Heart left ventricle (tissue), 13 donors: ENCODE measurements at regions not wholly inside any gene's neighbourhood (a gene's known extent, or its start where the extent isn't known, plus 50 kb on each side); places are given as distances from the start of the nearest gene placed in this dataset.

Experiments used
- CTCF ChIP-seq, 12 donors: fragments of 200-600 bp; sonication (generic) in 4 of 12; IDR thresholded peaks; one replicate each; pipeline versions ENCODE4 v1.5.0 to v1.8.0; 2018 to 2022; ENCODE audit warnings: antibody characterized with exemption in 12 of 12, mild to moderate bottlenecking in 5 of 12
- POLR2A ChIP-seq, 2 donors: fragments of 450-650 bp; IDR thresholded peaks; one replicate each; pipeline ENCODE4 v1.6.1; 2017; ENCODE audit warnings: antibody characterized with exemption in 2 of 2, mild to moderate bottlenecking in 2 of 2, moderate library complexity in 2 of 2
- donor health status: ischemic (EF 13 %, LVEDD 7.1; RV severe dilation, severe dysfunction).
- donor health status: DM: no; HTN: yes; CAD: no.
- donor health status: DM: no; HTN: no; CAD: no.
- donor health status: ischemic (EF 25% LVEDD 6.9; RV normal size, moderate dysfunction).
- donor health status: ischemic (EF 25% LVEDD 5.7; RV mildly dilated, moderate dysfunction).
- donor health status: ischemic (EF 35%, LVEDD 5.7; RV mildly dilated, moderate dysfunction).
- donor health status: nonischemic (EF 11% LVEDD 7.7; RV severe dilation, severe dysfunction).
- donor health status: DM: yes; HTN: yes; CAD: no.
- donor health status: PGD.
- donor health status: ischemic (EF 29% LVEDD 5.4; RV normal size, mild dysfunction).
- donor health status: nonischemic (EF 23%, LVEDD 6.1; RV moderate dilation, normal function).

GRCh38 chr20:53874104-53874503, 196.3 kb downstream of the BCAS1 start:
- no peak for TF ChIP-seq POLR2A (IDR thresholded peaks at IDR 0.05)
- TF ChIP-seq CTCF (IDR thresholded peaks at IDR 0.05) = no peak
